DOHH2 (cell line): ENCODE measurements at regions not wholly inside any gene's neighbourhood (a gene's known extent, or its start where the extent isn't known, plus 50 kb on each side); places are given as distances from the start of the nearest gene placed in this dataset.

ENCODE experiments used
- H3F3A ChIP-seq: fragments of 200-600 bp; sonication (generic), shearing (Covaris generic); 2 replicates; pipeline ENCODE4 v1.6.0; 2016; ENCODE audit warnings: antibody characterized with exemption, mild to moderate bottlenecking; ENCODE audit not compliant: control insufficient read depth, insufficient read depth
- H3K27ac ChIP-seq: fragments of 200-600 bp; sonication (generic); 2 replicates; pipeline ENCODE4 v1.5.1; 2014; ENCODE audit warnings: low read depth, mild to moderate bottlenecking, low read length, moderate library complexity
- H3K27me3 ChIP-seq: fragments of 200-600 bp; sonication (generic); 2 replicates; pipeline ENCODE4 v1.6.1; 2014; ENCODE audit warnings: mild to moderate bottlenecking, low read length, mixed read lengths; ENCODE audit not compliant: control insufficient read depth
- H3K36me3 ChIP-seq: fragments of 200-600 bp; sonication (generic); 2 replicates; pipeline ENCODE4 v1.6.1; 2014; ENCODE audit warnings: mild to moderate bottlenecking, low read length, moderate library complexity, mixed read lengths; ENCODE audit not compliant: control insufficient read depth
- H3K4me1 ChIP-seq: fragments of 200-600 bp; sonication (generic); 2 replicates; pipeline ENCODE4 v1.6.1; 2014; ENCODE audit warnings: mild to moderate bottlenecking, low read length, mixed read lengths; ENCODE audit not compliant: control insufficient read depth
- H3K4me2 ChIP-seq: fragments of 200-600 bp; sonication (generic); 2 replicates; pipeline ENCODE4 v1.6.0; 2014; ENCODE audit warnings: mild to moderate bottlenecking, low read length, moderate library complexity
- H3K4me3 ChIP-seq: fragments of 200-600 bp; sonication (generic); 2 replicates; pipeline ENCODE4 v1.5.1; 2014; ENCODE audit warnings: mild to moderate bottlenecking, low read length, mixed read lengths
- H3K79me2 ChIP-seq: fragments of 200-600 bp; sonication (generic); 2 replicates; pipeline ENCODE4 v1.6.1; 2014; ENCODE audit warnings: mild to moderate bottlenecking, low read length, mixed read lengths; ENCODE audit not compliant: control insufficient read depth
- H3K9me2 ChIP-seq: fragments of 200-600 bp; sonication (generic); replicated peaks from 2 replicates; pipeline ENCODE4 v1.6.1; 2014; ENCODE audit warnings: mild to moderate bottlenecking, low read length, mixed read lengths; ENCODE audit not compliant: control insufficient read depth
- H3K9me3 ChIP-seq: fragments of 200-600 bp; sonication (generic); 2 replicates; pipeline ENCODE4 v1.6.1; 2014; ENCODE audit warnings: antibody characterized with exemption, low read length, mixed read lengths; ENCODE audit not compliant: control insufficient read depth, insufficient read depth
- H4K20me1 ChIP-seq: fragments of 200-600 bp; sonication (generic); 2 replicates; pipeline ENCODE4 v1.6.0; 2014; ENCODE audit warnings: low read depth, mild to moderate bottlenecking, antibody characterized with exemption, low read length, moderate library complexity; ENCODE audit not compliant: control insufficient read depth, insufficient read depth
- CTCF ChIP-seq: fragments of 200-600 bp; sonication (generic); IDR thresholded peaks from one replicate; pipeline ENCODE4 v1.5.1; 2014; ENCODE audit warnings: antibody characterized with exemption, mild to moderate bottlenecking, low read depth, low read length; ENCODE audit not compliant: poor library complexity, severe bottlenecking
- EZH2phosphoT487 ChIP-seq: fragments of 200-600 bp; sonication (generic); IDR thresholded peaks from 2 replicates; pipeline ENCODE4 v1.6.1; 2017; ENCODE audit warnings: borderline replicate concordance, mild to moderate bottlenecking, antibody characterized with exemption, low read length, moderate library complexity, mixed read lengths

- H3K79me2 ChIP-seq: no peaks in the 10 kb centered on the region
- no peaks in the 10 kb centered on the region for H3F3A ChIP-seq
- no peak overlapping the region for H3K27ac ChIP-seq
- H3K4me2 ChIP-seq: no peak overlapping the region
- H3K27me3 ChIP-seq: no peaks in the 10 kb centered on the region
- H4K20me1 ChIP-seq: no peaks in the 10 kb centered on the region
- TF ChIP-seq CTCF (no peak), EZH2phosphoT487 (no peak)
- no peaks in the 10 kb centered on the region for H3K9me3 ChIP-seq
- no peaks in the 10 kb centered on the region for H3K4me1 ChIP-seq
- no peak overlapping the region for H3K4me3 ChIP-seq
- no peaks in the 10 kb centered on the region for H3K9me2 ChIP-seq
- no peaks in the 10 kb centered on the region for H3K36me3 ChIP-seq
These were observed 480.5 kb upstream of the RAG2 start for GRCh38 chr11:37078521-37078920.

GRCh38 chr11:37076866-37077265 is 478.8 kb upstream of the RAG2 start:
- Histone ChIP-seq H3K36me3 (no peaks in the 10 kb centered on the region), H3K27me3 (no peaks in the 10 kb centered on the region), H3K27ac (no peak overlapping the region), H3K4me3 (no peak overlapping the region), H3K4me2 (no peak overlapping the region), H3K9me2 (no peaks in the 10 kb centered on the region), H3K79me2 (no peaks in the 10 kb centered on the region), H3K4me1 (no peaks in the 10 kb centered on the region), H3K9me3 (no peaks in the 10 kb centered on the region), H4K20me1 (no peaks in the 10 kb centered on the region), H3F3A (no peaks in the 10 kb centered on the region)
- TF ChIP-seq CTCF (no peak), EZH2phosphoT487 (no peak)

- Histone ChIP-seq H3K27me3 (no peaks in the 10 kb centered on the region), H3K4me1 (no peaks in the 10 kb centered on the region), H3K4me3 (no peak overlapping the region), H3K27ac (no peak overlapping the region), H3K9me2 (no peaks in the 10 kb centered on the region), H3F3A (no peaks in the 10 kb centered on the region), H3K36me3 (no peaks in the 10 kb centered on the region), H3K4me2 (no peak overlapping the region), H3K9me3 (no peaks in the 10 kb centered on the region), H4K20me1 (no peaks in the 10 kb centered on the region), H3K79me2 (no peaks in the 10 kb centered on the region)
- TF ChIP-seq CTCF (no peak), EZH2phosphoT487 (no peak)
These were observed 474.6 kb upstream of the RAG2 start for GRCh38 chr11:37072538-37073055.
